OCI-LY7 (cell line): ENCODE measurements at regions not wholly inside any gene's neighbourhood (a gene's known extent, or its start where the extent isn't known, plus 50 kb on each side); places are given as distances from the start of the nearest gene placed in this dataset.

Source experiments
- CTCF ChIP-seq: fragments of 200-600 bp; sonication (generic); conservative IDR thresholded peaks from 2 replicates; pipeline ENCODE4 v1.5.1; 2014; ENCODE audit warnings: mild to moderate bottlenecking, antibody characterized with exemption, low read length, moderate library complexity, mixed read lengths
- EZH2phosphoT487 ChIP-seq: fragments of 200-600 bp; sonication (generic); IDR thresholded peaks from 2 replicates; pipeline ENCODE4 v1.6.1; 2018; ENCODE audit warnings: low read depth, borderline replicate concordance, mild to moderate bottlenecking, mixed run types, antibody characterized with exemption, low read length, moderate library complexity, mixed read lengths

- TF ChIP-seq CTCF (peak; percentile 34; the same call in 1 of the 2 replicates), EZH2phosphoT487 (no peak)
These were observed 227.4 kb downstream of the DLEU7 start for GRCh38 chr13:50616101-50616500.
